Lung (tissue), 11 donors: ENCODE measurements at regions not wholly inside any gene's neighbourhood (a gene's known extent, or its start where the extent isn't known, plus 50 kb on each side); places are given as distances from the start of the nearest gene placed in this dataset.

ENCODE experiments used
- ATAC-seq: fragments of 200-7000 bp; cut with Tn5 transposase; one replicate; pipeline ENCODE4 v1.9.1; 2020; ENCODE audit warnings: moderate number of reproducible peaks; ENCODE audit not compliant: insufficient read depth, low FRiP score
- DNase-seq, 3 donors: peaks; one replicate each; pipeline ENCODE4 v3.0.0-alpha.2; 2013 to 2017
- H3K27ac ChIP-seq, 2 donors: one replicate each; pipeline ENCODE4 v1.5.1; 2013; ENCODE audit warnings: mild to moderate bottlenecking in 2 of 2, moderate library complexity in 2 of 2, control low read depth in 1 of 2, inconsistent platforms in 1 of 2, low read depth in 1 of 2, low read length in 1 of 2
- H3K27me3 ChIP-seq, 3 donors: one replicate each; pipeline ENCODE4 v1.5.1; 2013; ENCODE audit warnings: low read length in 2 of 3; ENCODE audit not compliant: control insufficient read depth in 3 of 3, insufficient read depth in 3 of 3
- H3K36me3 ChIP-seq, 4 donors: one replicate each; pipeline ENCODE4 v1.5.1; 2013; ENCODE audit warnings: low read length in 4 of 4, mild to moderate bottlenecking in 1 of 4, moderate library complexity in 1 of 4; ENCODE audit not compliant: control insufficient read depth in 4 of 4, insufficient read depth in 4 of 4
- H3K4me1 ChIP-seq, 5 donors: one replicate each; pipeline ENCODE4 v1.5.1; 2013; ENCODE audit warnings: low read length in 5 of 5, mild to moderate bottlenecking in 2 of 5, moderate library complexity in 1 of 5; ENCODE audit not compliant: control insufficient read depth in 5 of 5, insufficient read depth in 5 of 5
- H3K4me3 ChIP-seq: one replicate; pipeline ENCODE4 v1.5.1; 2013; ENCODE audit warnings: mild to moderate bottlenecking, control low read depth, moderate library complexity
- H3K9ac ChIP-seq, 2 donors: one replicate each; pipeline ENCODE4 v1.5.1; 2013; ENCODE audit warnings: low read length in 2 of 2, control low read depth in 1 of 2; ENCODE audit not compliant: insufficient read depth in 1 of 2
- H3K9me3 ChIP-seq, 4 donors: one replicate each; pipeline ENCODE4 v1.5.1; 2013; ENCODE audit warnings: low read length in 3 of 4, mild to moderate bottlenecking in 1 of 4, moderate library complexity in 1 of 4; ENCODE audit not compliant: control insufficient read depth in 4 of 4, insufficient read depth in 3 of 4
- CTCF ChIP-seq: IDR thresholded peaks from 2 replicates; pipeline ENCODE4 v1.5.1; 2012; ENCODE audit warnings: mild to moderate bottlenecking; ENCODE audit errors: control extremely low read depth, extremely low read depth
- WGBS, 2 donors: extraction: QIAGEN DNeasy Blood & Tissue Kit; methylation state at CpG; one replicate each; pipeline ENCODE4 v1.1.7; 2013; 5-methylcytosine and 5-hydroxymethylcytosine counted together
- donor health status: control.
- donor health status: control.
- donor health status: Bipolar disorder and iron deficiency.
- donor health status: healthy.
- donor health status: DM: yes; HTN: yes; CAD: no.

GRCh38 chr15:70178335-70179084 lies 80.8 kb upstream of the TLE3 start:
- Histone ChIP-seq H3K9me3 (no peaks in the 10 kb centered on the region), H3K9ac (no peak overlapping the region), H3K4me3 (no peak overlapping the region), H3K27ac (no peak overlapping the region), H3K4me1 (peaks cover 0 to 15% (median 1%) of the 10 kb centered on the region in 5 donors), H3K27me3 (peaks cover 0 to 7% (median 0%) of the 10 kb centered on the region in 3 donors), H3K36me3 (no peaks in the 10 kb centered on the region)
- ATAC-seq (no peak), DNase-seq (no peak)
- 97 to 98% methylated on average over 3 of the region's 3 CpGs for WGBS, 2 donors
- TF ChIP-seq CTCF: no peak

GRCh38 chr15:70172566-70173225 lies 75.0 kb upstream of the TLE3 start:
- WGBS, 2 donors: 87 to 92% methylated on average over 4 of the region's 4 CpGs
- TF ChIP-seq CTCF: no peak
- no peak overlapping the region for H3K4me3 ChIP-seq

GRCh38 chr15:70172124-70172523 lies 74.4 kb upstream of the TLE3 start:
- ATAC-seq (no peak), DNase-seq (no peak)
- Histone ChIP-seq H3K4me3 (no peak overlapping the region), H3K4me1 (peaks cover 0 to 22% (median 9%) of the 10 kb centered on the region in 5 donors), H3K27me3 (peaks cover 0 to 12% (median 0%) of the 10 kb centered on the region in 3 donors), H3K9ac (no peak overlapping the region), H3K36me3 (no peaks in the 10 kb centered on the region), H3K9me3 (peaks cover 0 to 2% (median 0%) of the 10 kb centered on the region in 4 donors), H3K27ac (no peak overlapping the region)
- 95 to 96% methylated on average over 2 of the region's 2 CpGs for WGBS, 2 donors
- TF ChIP-seq CTCF: no peak

More at GRCh38 chr15:70172566-70173225, 75.0 kb upstream of the TLE3 start:
- peaks cover 0 to 12% (median 0%) of the 10 kb centered on the region in 3 donors for H3K27me3 ChIP-seq
- H3K9me3 ChIP-seq: peaks cover 0 to 2% (median 0%) of the 10 kb centered on the region in 4 donors
- H3K27ac ChIP-seq: no peak overlapping the region
- no peak for ATAC-seq
- no peak overlapping the region for H3K9ac ChIP-seq
- H3K4me1 ChIP-seq: peaks cover 0 to 22% (median 9%) of the 10 kb centered on the region in 5 donors
- no peaks in the 10 kb centered on the region for H3K36me3 ChIP-seq
- no peak for DNase-seq
